Kidney epithelial cell (primary cell): ENCODE measurements at regions not wholly inside any gene's neighbourhood (a gene's known extent, or its start where the extent isn't known, plus 50 kb on each side); places are given as distances from the start of the nearest gene placed in this dataset.
A peak's percentile ranks its signal among the peaks of the same experiment; 100 is the strongest.

Experiments
- DNase-seq: peaks from one replicate; pipeline ENCODE4 v3.0.0-alpha.2; 2010; ENCODE audit warnings: low read depth
- H3K27me3 ChIP-seq: 2 replicates; pipeline ENCODE4 v1.6.0; 2011; ENCODE audit warnings: low read length; ENCODE audit not compliant: control insufficient read depth, insufficient read depth
- H3K36me3 ChIP-seq: 2 replicates; pipeline ENCODE4 v1.5.1; 2011; ENCODE audit warnings: low read length; ENCODE audit not compliant: control insufficient read depth, insufficient read depth
- H3K4me3 ChIP-seq: 2 replicates; pipeline ENCODE4 v1.5.1; 2011; ENCODE audit warnings: low read depth, mild to moderate bottlenecking, control low read depth, low read length
- CTCF ChIP-seq: IDR thresholded peaks from 2 replicates; pipeline ENCODE4 v1.5.1; 2011; ENCODE audit warnings: mild to moderate bottlenecking, moderate library complexity, low read length, control low read depth, inconsistent platforms; ENCODE audit not compliant: insufficient read depth, poor library complexity, severe bottlenecking

- Histone ChIP-seq H3K27me3 (no peaks in the 10 kb centered on the region), H3K4me3 (no peak overlapping the region), H3K36me3 (no peaks in the 10 kb centered on the region)
- TF ChIP-seq CTCF = no peak
- DNase-seq = no peak
Measured at GRCh38 chr4:14834382-14834781, 167.9 kb upstream of the CPEB2 start.

DNA sequence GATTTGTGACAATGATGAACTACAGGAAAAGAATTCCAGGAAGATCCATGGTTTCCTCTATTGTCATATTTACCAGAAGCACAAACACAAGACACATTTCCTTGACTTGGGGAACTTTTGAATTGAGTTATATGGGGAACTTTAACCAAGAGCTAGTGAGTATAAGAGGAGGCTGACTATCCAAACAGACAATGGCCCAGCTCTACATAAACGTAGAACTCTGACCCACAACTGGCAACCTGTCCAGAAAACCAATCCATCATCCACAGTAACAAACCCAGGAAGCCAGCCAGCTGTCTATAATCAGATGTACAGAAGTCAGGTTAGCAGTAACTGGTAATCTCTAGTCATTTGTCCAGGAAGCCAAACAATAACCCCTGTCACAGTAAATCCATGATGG is 167.0 kb upstream of the CPEB2 start:
- no peaks in the 10 kb centered on the region for H3K27me3 ChIP-seq
- H3K4me3 ChIP-seq = no peak overlapping the region
- DNase-seq = no peak
- H3K36me3 ChIP-seq = no peaks in the 10 kb centered on the region
- TF ChIP-seq CTCF = no peak

DNA sequence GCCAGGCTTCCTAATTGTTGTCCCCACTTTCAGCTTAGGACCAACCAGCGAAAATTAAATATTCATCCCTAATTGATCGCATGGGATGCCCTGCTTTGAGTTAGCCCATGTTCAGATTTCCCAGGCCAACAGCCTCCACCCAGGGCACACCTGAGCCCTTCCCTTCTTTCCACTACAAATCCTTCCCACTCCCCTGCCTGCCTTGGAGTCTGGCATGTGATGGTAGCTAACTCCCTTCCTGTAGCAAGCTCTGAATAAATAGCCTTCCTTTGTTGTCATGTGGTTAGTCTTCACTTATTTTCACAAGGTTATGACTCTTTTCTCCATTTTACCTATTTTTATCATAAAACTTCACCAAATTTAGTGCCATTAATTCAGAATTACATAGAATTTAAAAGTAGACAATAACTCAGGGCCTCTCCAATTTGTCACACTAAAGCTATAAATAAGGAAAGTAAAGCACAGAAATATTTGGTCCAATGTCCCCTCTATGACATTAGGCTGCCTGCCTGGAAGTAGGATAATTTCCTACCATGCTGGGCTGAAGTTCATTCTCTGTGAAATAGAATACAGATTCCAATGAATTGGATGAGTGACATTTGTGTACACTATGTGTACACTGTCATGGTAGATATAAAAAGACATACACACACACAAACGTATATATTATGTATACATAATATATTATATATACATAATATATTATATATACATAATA is 166.4 kb upstream of the CPEB2 start:
- Histone ChIP-seq H3K36me3 (no peaks in the 10 kb centered on the region), H3K27me3 (no peaks in the 10 kb centered on the region), H3K4me3 (no peak overlapping the region)
- TF ChIP-seq CTCF = no peak
- no peak for DNase-seq

GRCh38 chr4:14837860-14838259 is 164.4 kb upstream of the CPEB2 start:
- no peak for DNase-seq
- Histone ChIP-seq H3K27me3 (no peaks in the 10 kb centered on the region), H3K4me3 (no peak overlapping the region), H3K36me3 (no peaks in the 10 kb centered on the region)
- peak; percentile 10 for TF ChIP-seq CTCF

DNA sequence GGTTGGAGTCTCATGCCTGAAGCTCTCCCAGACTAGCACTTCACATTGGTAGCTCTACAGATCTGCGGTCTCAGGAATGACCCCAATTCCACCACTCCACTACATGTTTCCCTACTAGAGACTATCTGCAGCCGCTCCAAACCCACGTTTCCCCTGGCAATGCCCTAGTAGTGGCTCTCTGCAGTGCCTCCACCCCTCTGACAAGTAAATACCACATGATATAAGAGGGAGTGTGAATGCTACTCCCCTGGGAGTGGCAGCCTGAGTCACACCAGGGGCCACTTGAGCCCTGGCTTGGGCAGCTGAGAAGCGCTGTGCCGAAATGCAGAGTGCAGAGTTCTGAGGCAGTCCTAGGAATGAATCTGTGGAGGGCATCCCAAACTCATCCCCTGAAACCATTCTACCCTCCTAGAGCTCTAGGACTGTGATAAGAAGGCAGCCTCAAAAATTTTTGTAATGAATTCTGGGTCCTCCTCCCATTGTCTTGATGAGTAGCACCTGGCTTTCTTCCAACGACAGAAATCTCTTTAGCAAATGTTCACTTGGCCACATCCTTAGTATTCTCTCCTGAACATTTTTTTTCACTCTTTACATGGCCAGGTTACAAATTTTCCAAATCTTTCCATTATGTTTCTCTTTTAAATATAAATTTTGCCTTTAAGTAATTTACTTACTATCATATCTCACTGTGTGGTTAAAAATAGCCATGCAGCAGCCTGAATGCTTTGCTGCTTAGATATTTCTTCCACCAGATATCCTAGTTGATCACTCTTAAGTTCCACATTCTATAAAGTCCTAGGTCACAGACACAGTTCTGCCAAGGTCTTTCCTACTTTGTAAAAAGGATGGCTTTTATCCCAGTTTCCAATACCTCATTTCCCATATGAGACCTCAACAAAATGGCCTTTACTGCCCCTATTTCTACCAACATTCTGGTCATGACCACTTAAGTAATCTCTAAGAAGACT is 160.2 kb upstream of the CPEB2 start:
- no peak for DNase-seq
- H3K4me3 ChIP-seq = no peak overlapping the region
- no peaks in the 10 kb centered on the region for H3K36me3 ChIP-seq
- H3K27me3 ChIP-seq = no peaks in the 10 kb centered on the region
- TF ChIP-seq CTCF = no peak
